Activated T-cell treated with anti-CD3 and anti-CD28 coated beads, Interleukin-2, amount 50 U/mL, for 72 hours (primary cell): ENCODE measurements at regions not wholly inside any gene's neighbourhood (a gene's known extent, or its start where the extent isn't known, plus 50 kb on each side); places are given as distances from the start of the nearest gene placed in this dataset.

Experiments
- ATAC-seq, 2 donors: fragments of 150-1000 bp; cut with Tn5 transposase; replicated peaks in 1 of 2; 2 replicates each; pipeline ENCODE4 v1.10.0; 2021; ENCODE audit warnings: moderate library complexity in 2 of 2, mild to moderate bottlenecking in 1 of 2
- DNase-seq, 2 donors: peaks; one replicate each; pipeline ENCODE4 v3.0.0; 2021 to 2022; ENCODE audit warnings: mixed read lengths in 1 of 2
- H3K27ac Mint-ChIP-seq: one replicate; pipeline ENCODE4 v1.8.0; 2022; ENCODE audit warnings: mild to moderate bottlenecking, moderate library complexity, mixed read lengths
- H3K27me3 Mint-ChIP-seq: one replicate; pipeline ENCODE4 v1.8.0; 2022; ENCODE audit warnings: low read depth, mixed read lengths
- H3K36me3 Mint-ChIP-seq, 2 donors: one replicate each; pipeline ENCODE4 v1.8.0; 2022; ENCODE audit warnings: mixed read lengths in 2 of 2, mild to moderate bottlenecking in 1 of 2; ENCODE audit not compliant: insufficient read depth in 2 of 2
- H3K4me1 Mint-ChIP-seq: one replicate; pipeline ENCODE4 v1.8.0; 2022; ENCODE audit warnings: low read depth, mixed read lengths
- H3K4me3 Mint-ChIP-seq, 2 donors: one replicate each; pipeline ENCODE4 v1.8.0; 2022; ENCODE audit warnings: mild to moderate bottlenecking in 2 of 2, mixed read lengths in 2 of 2, moderate library complexity in 2 of 2
- H3K9me3 Mint-ChIP-seq, 2 donors: one replicate each; pipeline ENCODE4 v1.8.0; 2022; ENCODE audit warnings: mixed read lengths in 2 of 2

DNA sequence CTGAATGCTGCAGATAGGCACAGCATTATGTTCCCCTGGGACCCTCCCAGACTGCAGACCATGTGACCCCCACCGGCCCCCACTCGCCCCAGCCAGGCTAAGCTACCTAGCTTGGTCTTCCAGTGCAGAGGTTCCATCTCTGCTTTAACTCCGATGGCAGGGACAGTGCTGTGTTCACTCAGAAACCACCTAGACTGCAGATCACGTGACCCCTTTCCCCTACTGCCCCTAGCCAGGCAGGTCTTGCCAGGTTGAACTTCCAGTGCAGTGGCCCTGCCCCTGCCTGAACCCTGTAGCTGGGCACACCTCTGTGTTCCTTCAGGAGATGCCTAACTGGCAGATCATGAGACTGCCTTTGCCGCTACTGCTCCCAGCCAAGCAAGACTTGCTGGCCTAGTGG lies 1116.2 kb downstream of the FLRT2 start:
- DNase-seq = no peak
- peaks cover 2 to 10% of the 10 kb centered on the region in 2 donors for H3K9me3 Mint-ChIP-seq
- H3K36me3 Mint-ChIP-seq = no peaks in the 10 kb centered on the region
- no peak for ATAC-seq
- no peak overlapping the region for H3K27ac Mint-ChIP-seq
- no peaks in the 10 kb centered on the region for H3K27me3 Mint-ChIP-seq
- H3K4me3 Mint-ChIP-seq = no peak overlapping the region
- H3K4me1 Mint-ChIP-seq = no peaks in the 10 kb centered on the region

DNA sequence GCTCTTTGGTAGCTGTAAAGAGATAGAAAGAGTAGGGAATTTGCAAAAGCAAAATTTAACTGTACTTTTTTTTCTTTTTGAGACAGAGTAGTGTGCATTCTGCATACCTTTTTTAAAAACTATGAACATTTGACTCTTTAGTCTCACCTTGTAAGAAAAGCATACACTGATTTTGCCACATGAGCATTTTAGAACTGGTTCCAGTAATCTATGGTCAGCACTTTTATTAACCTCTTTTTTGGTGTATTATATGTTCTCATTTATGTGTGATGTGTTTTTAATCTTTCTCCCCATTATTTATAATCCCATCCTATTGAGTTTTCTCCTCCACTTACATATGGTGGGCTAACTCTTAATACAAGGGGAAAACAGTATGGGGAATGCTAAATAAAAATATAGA lies 1111.4 kb downstream of the FLRT2 start:
- Mint-ChIP-seq H3K27me3 (no peaks in the 10 kb centered on the region), H3K9me3 (peaks cover 3 to 6% of the 10 kb centered on the region in 2 donors), H3K4me1 (no peaks in the 10 kb centered on the region), H3K36me3 (no peaks in the 10 kb centered on the region), H3K4me3 (no peak overlapping the region), H3K27ac (no peak overlapping the region)
- no peak for ATAC-seq
- no peak for DNase-seq

DNA sequence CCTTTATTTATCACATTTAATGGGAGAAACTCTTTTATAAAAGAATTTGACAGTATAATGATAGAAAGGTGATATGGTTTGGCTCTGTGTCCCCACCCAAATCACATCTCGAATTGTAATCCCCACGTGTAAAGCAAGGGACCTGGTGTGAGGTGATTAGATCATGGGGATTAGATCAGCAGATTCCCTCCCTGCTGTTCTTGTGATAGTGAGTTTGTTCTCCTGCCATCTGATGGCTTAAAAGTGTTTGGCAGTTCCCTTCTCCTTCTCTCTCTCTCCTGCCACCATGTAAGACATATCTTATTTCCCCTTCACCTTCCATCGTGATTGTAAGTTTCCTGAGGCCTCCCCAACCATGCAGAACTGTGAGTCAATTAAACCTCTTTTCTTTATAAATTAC lies 1110.3 kb downstream of the FLRT2 start:
- Mint-ChIP-seq H3K36me3 (no peaks in the 10 kb centered on the region), H3K4me1 (no peaks in the 10 kb centered on the region), H3K9me3 (peaks cover 3 to 6% of the 10 kb centered on the region in 2 donors), H3K27ac (no peak overlapping the region), H3K27me3 (no peaks in the 10 kb centered on the region), H3K4me3 (no peak overlapping the region)
- DNase-seq (no peak), ATAC-seq (no peak)

DNA sequence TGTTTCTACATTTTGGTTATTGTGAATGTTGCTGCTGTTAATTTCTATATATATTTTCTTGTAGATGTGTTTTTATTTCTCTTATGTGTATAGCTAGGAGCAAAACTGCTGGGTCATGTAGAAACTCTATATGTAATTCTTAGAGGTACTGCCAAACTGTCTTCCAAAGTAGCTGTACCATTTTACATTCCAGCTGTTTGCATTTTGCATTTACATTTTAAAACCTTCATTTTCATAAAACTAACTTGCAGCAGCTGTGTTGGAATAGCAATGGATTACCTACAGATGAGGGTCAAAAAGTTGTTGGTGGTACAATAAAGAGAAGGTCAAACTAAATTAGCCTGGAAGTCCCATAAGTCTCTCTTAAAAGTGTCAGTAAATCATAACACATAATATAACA lies 1109.7 kb downstream of the FLRT2 start:
- no peaks in the 10 kb centered on the region for H3K27me3 Mint-ChIP-seq
- H3K36me3 Mint-ChIP-seq = no peaks in the 10 kb centered on the region
- H3K27ac Mint-ChIP-seq = no peak overlapping the region
- H3K9me3 Mint-ChIP-seq = peaks cover 3 to 6% of the 10 kb centered on the region in 2 donors
- H3K4me1 Mint-ChIP-seq = no peaks in the 10 kb centered on the region
- no peak for DNase-seq
- ATAC-seq = no peak
- no peak overlapping the region for H3K4me3 Mint-ChIP-seq

DNA sequence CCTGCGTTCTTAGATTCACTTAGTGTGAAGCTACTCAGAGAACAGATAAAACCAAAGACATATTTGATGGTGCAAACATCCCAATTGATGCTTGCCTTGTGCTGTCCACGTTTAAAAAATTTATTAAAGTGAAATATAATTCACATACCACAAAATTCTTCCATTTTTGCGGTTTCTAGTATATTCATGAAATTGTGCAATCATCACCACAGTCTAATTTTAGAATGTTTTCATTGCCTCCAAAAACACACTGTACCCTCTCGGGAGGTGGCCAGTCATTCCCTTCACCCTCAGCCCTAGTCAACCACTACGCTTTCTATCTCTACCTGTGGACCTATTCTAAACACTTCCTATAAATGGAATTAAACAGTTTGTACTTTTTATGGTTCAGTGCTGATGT lies 1109.2 kb downstream of the FLRT2 start:
- H3K36me3 Mint-ChIP-seq = no peaks in the 10 kb centered on the region
- H3K27me3 Mint-ChIP-seq = no peaks in the 10 kb centered on the region
- no peaks in the 10 kb centered on the region for H3K4me1 Mint-ChIP-seq
- peaks cover 3 to 6% of the 10 kb centered on the region in 2 donors for H3K9me3 Mint-ChIP-seq
- DNase-seq (no peak), ATAC-seq (no peak)
- H3K27ac Mint-ChIP-seq = no peak overlapping the region
- H3K4me3 Mint-ChIP-seq = no peak overlapping the region

DNA sequence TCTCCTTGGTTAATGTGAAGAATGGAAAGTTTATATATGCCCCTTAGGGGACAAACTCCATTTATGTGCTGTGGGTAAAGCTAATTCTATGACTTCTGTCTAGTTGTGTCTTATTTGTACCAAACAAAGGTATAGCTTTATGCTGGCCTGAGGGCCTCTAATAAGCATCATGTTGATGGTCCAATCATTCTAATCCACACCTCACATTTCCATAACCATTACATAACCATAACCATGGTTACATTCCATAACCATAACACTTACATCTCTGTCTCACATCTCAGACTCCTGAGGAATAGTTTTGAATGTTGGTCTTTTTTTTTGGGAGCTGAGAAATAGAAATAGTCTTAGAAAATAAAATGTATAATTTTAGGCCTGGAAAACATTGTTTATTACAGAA lies 1097.1 kb downstream of the FLRT2 start:
- Mint-ChIP-seq H3K36me3 (no peaks in the 10 kb centered on the region), H3K4me1 (no peaks in the 10 kb centered on the region), H3K9me3 (peaks cover 2 to 8% of the 10 kb centered on the region in 2 donors), H3K27me3 (no peaks in the 10 kb centered on the region), H3K27ac (no peak overlapping the region), H3K4me3 (no peak overlapping the region)
- DNase-seq = no peak
- ATAC-seq = no peak

DNA sequence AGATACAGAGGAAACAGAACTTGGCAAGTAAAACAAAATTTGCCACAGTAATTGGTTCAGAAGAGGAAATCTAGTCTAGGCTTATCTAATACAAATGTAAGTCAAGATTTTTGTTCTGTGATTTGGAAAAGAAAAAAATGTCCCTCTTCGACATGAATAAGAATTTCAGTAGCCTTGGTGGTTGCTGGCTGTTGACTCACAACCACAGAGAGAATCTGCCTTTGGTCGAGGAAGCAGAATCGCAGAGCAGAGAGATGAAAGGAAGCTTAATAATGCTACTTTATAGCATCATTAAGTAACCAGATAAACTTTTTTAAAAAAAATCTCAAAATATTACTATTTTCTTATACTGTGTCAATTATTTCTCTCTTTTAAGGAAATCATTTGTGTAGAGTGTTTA lies 1096.6 kb downstream of the FLRT2 start:
- DNase-seq = no peak
- Mint-ChIP-seq H3K4me3 (no peak overlapping the region), H3K36me3 (no peaks in the 10 kb centered on the region), H3K9me3 (peaks cover 2 to 8% of the 10 kb centered on the region in 2 donors), H3K4me1 (no peaks in the 10 kb centered on the region), H3K27ac (no peak overlapping the region), H3K27me3 (no peaks in the 10 kb centered on the region)
- no peak for ATAC-seq

DNA sequence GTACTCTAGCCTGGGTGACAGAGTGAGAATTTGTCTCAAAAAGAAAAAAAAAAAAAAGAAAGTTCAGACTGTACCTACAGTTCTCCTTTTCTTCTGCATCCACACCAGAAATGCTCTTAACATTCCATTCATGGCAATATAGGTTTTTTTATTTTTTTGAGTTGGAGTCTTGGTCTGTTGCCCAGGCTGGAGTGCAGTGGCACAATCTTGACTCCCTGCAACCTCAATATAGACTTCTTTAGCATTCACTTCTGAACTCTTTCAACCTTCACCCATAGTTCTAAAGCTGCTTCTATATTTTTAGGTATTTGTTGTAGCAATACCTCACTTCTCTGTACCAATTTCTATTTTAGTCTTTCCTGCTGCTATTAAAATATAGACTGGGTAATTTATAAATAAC lies 1095.7 kb downstream of the FLRT2 start:
- no peaks in the 10 kb centered on the region for H3K4me1 Mint-ChIP-seq
- no peak for DNase-seq
- H3K27ac Mint-ChIP-seq = no peak overlapping the region
- no peak for ATAC-seq
- no peaks in the 10 kb centered on the region for H3K27me3 Mint-ChIP-seq
- H3K4me3 Mint-ChIP-seq = no peak overlapping the region
- no peaks in the 10 kb centered on the region for H3K36me3 Mint-ChIP-seq
- peaks cover 1 to 7% of the 10 kb centered on the region in 2 donors for H3K9me3 Mint-ChIP-seq

DNA sequence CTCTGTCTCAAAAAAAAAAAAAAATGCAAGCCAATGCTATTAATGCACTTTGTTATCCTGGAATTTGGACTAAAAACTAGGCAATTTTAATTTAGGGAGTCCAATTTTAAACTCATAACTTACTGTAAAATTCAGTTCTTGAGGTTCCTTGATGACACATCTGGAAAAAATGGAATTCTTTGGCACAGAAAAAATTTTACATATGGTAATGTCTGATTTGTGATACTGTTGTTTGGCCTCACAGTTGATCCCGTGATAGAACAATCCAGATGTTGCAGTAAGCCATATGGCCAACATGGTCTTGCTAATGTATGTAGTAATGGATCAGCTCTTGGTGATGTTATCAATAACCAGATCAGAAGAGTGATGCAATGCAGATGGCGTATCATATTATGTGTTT lies 1089.8 kb downstream of the FLRT2 start:
- Mint-ChIP-seq H3K27me3 (no peaks in the 10 kb centered on the region), H3K4me1 (no peaks in the 10 kb centered on the region), H3K9me3 (no peaks in the 10 kb centered on the region), H3K4me3 (no peak overlapping the region), H3K27ac (no peak overlapping the region), H3K36me3 (no peaks in the 10 kb centered on the region)
- ATAC-seq (no peak), DNase-seq (no peak)

DNA sequence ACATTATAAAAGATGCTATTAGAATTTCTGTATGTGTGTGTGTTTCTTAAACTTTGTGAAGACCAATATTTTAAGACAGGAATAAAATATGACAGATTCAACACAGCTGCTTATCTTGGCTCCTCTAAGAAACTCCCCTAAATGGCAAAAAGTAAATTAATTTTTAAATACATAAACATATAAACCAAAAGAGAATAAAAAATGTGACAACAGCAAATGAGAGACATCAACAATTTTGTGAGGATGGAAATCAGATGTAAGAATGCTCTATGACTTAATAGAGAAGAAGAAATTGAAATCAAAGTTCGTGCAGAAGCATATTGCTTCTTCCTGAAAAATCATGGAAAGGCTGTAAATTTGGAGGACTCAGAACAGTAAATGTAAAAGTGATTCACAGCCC lies 1083.8 kb downstream of the FLRT2 start:
- Mint-ChIP-seq H3K4me3 (no peak overlapping the region), H3K36me3 (no peaks in the 10 kb centered on the region)
- ATAC-seq = no peak

DNA sequence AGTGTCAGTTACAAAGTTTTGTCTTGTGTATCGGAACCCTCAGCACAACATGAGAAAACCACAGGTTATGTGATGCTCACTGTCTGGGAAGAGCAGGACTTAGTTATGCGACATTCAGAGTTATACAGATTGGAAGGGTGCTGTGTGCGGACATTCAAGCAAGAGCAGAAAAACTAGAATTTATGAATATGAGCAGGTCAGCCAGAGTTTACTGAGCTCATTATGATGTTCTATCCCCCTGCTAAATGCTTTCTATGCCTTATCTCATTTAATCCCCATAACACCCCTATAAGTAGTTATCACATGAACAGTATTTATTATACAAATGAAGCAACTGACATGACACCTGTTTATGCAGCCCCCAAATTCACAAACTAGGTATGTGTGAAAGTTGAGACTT lies 1083.2 kb downstream of the FLRT2 start:
- no peak for ATAC-seq
- H3K4me1 Mint-ChIP-seq = no peaks in the 10 kb centered on the region
- peaks cover 2 to 4% of the 10 kb centered on the region in 2 donors for H3K9me3 Mint-ChIP-seq
- H3K27ac Mint-ChIP-seq = no peak overlapping the region
- no peaks in the 10 kb centered on the region for H3K36me3 Mint-ChIP-seq
- no peak for DNase-seq
- no peaks in the 10 kb centered on the region for H3K27me3 Mint-ChIP-seq
- H3K4me3 Mint-ChIP-seq = no peak overlapping the region

More for the DNA sequence above, 1083.8 kb downstream of the FLRT2 start:
- DNase-seq = no peak
- no peaks in the 10 kb centered on the region for H3K4me1 Mint-ChIP-seq
- peaks cover 2 to 4% of the 10 kb centered on the region in 2 donors for H3K9me3 Mint-ChIP-seq
- H3K27ac Mint-ChIP-seq = no peak overlapping the region
- no peaks in the 10 kb centered on the region for H3K27me3 Mint-ChIP-seq

DNA sequence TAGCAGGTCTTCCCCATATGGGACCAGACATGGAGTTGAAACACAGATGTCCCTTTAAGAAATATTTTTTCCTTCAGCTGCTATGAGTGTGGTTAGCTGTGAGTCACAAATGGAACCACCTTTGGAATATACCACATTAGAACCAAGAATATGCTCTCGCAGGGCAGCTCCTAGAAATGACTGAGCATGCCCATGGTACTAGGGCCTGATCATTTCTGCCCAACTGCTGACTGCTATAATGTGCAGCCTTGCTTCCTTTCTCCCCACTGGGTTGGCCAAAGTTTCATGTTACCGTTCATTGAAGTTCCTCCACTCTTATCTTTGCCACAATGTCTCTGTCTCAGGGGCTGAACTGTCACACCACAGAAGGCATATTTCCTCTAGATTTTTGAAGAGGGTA lies 1074.6 kb downstream of the FLRT2 start:
- ATAC-seq (no peak), DNase-seq (no peak)
- Mint-ChIP-seq H3K27me3 (no peaks in the 10 kb centered on the region), H3K4me3 (no peak overlapping the region), H3K36me3 (no peaks in the 10 kb centered on the region), H3K4me1 (no peaks in the 10 kb centered on the region), H3K9me3 (peaks cover 6 to 15% of the 10 kb centered on the region in 2 donors), H3K27ac (no peak overlapping the region)

DNA sequence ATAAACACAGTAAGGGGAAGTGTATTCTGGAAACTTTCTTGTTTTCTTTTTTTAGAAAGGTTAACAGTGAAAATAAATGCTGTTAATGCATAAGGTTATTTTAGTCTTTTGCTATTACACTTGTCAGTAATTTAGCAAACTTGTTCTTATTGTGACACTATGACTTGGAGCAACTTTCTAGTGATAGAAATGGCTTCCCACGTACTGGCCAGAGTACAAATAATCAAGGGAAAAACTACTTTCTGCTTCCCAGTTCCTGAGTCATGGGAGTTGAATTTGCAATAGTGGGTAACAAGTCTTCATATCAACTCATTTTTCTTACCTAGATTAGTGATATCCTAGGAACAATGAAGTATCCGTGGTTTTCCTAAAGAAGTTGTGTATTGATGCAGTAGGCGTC lies 1072.3 kb downstream of the FLRT2 start:
- Mint-ChIP-seq H3K9me3 (peaks cover 6 to 15% of the 10 kb centered on the region in 2 donors), H3K27me3 (no peaks in the 10 kb centered on the region), H3K4me3 (no peak overlapping the region), H3K36me3 (no peaks in the 10 kb centered on the region), H3K27ac (no peak overlapping the region), H3K4me1 (no peaks in the 10 kb centered on the region)
- ATAC-seq (no peak), DNase-seq (no peak)

DNA sequence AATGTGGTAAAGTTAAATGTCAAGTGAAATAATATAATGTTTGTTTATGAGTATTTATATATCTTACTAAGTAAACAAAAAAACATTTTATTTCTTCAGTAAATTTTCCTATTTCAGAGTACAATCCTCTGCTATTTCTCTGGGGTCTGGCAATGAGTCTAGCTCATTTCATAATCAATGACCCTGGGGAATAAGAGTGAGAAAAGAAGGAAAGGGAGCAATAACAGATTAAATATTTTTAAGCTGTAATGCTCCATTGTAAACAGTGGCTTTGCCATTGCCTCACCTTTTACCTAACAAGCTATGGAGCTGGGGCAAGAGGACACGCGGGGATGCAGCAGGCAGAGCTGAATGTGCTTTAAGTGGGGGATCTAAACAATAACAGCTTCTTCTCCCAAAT lies 1071.9 kb downstream of the FLRT2 start:
- H3K27ac Mint-ChIP-seq = no peak overlapping the region
- H3K4me1 Mint-ChIP-seq = no peaks in the 10 kb centered on the region
- no peaks in the 10 kb centered on the region for H3K27me3 Mint-ChIP-seq
- peaks cover 6 to 15% of the 10 kb centered on the region in 2 donors for H3K9me3 Mint-ChIP-seq
- no peak overlapping the region for H3K4me3 Mint-ChIP-seq
- no peak for DNase-seq
- ATAC-seq = no peak
- H3K36me3 Mint-ChIP-seq = no peaks in the 10 kb centered on the region
